ENCODE measurements at regions not wholly inside any gene's neighbourhood (a gene's known extent, or its start where the extent isn't known, plus 50 kb on each side); places are given as distances from the start of the nearest gene placed in this dataset.

DNA sequence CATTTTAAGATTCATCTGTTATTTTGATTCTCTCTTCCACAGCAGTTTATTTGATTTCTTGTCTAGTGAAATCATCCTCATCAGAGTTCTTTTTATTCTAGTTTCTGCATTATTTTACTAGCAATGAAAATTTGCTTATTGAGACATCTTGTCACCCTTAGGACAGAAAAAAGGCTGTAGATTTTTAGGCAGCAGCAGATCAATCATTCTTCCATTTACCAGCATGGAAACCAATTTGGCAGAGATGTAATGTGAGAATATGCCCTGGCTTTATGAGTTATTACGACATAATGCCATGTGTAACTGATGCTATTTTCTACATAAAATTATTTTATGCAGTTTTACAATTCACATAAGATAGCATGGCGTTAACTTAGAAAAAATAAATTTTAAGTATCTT, 688.6 kb upstream of the SLC10A2 start:
- DNase-seq, result no peak

GRCh38 chr13:103734837-103735236, 668.6 kb upstream of the SLC10A2 start:
- DNase-seq, result no peak

GRCh38 chr13:103731959-103732358, 665.7 kb upstream of the SLC10A2 start:
- DNase-seq, result no peak

- no peak for DNase-seq
Measured at GRCh38 chr13:103730407-103730806, 664.2 kb upstream of the SLC10A2 start.

DNA sequence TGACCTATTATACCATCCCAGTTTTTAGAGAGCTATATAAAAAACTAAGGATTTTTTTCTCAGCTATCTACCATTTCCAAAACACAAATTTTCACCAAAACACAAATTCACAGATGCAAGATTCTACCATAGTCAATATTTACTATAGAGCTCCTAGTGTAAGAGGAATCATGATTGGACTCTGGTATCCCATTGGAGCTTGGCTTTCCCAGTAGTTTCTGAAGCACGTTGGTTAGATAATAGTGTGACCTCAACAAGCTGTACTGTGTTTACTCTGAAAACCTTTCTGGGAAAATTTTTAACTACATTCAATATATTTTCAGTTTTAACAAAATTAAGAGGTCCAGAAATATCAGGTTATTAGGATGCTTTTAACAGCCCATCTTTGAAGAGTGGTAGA, 660.6 kb upstream of the SLC10A2 start:
- DNase-seq, result no peak

- no peak for DNase-seq
Measured at GRCh38 chr13:103716718-103717117, 650.5 kb upstream of the SLC10A2 start.

- no peak for DNase-seq
Measured at GRCh38 chr13:103715335-103715734, 649.1 kb upstream of the SLC10A2 start.

DNA sequence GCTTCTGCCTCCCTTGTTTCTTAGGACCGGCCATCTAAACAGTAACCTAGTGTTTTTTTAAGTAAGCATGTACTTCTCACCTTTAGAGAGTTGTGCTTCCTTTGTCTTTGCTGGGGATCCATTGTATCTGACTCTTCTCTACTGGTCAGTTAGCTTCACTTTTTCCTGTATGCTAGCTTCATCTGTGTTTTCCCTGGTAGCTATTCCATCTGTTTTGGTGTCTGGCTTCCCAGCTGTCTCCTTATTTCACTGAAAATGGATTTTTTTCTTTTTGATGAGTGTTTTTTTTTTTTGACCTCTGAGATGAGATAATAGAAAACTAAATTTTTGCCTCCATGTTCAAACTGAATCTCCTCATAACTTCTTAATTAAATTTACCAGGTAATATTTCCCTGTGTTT, 637.0 kb upstream of the SLC10A2 start:
- no peak for DNase-seq

GRCh38 chr13:103698000-103698399, 631.8 kb upstream of the SLC10A2 start:
- no peak for DNase-seq

GRCh38 chr13:103695320-103695719, 629.1 kb upstream of the SLC10A2 start:
- no peak for DNase-seq

DNA sequence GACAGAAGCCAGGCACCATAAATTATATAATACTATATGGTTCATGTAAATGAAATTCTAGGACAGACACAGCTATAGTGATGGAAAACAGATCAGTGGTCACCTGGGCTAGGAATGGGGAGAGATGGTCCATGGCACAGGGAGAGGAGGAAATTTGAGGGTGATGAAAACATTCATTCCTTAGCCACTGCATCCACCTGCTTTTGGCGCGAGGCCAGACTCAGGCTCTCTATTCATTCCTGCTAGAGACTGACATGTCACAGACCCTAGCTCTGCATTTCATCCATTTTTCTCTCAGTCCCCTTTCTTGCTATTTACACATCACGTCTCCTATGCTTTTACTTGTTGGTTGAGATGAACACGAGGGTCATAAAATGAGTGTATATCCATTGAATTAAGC, 628.3 kb upstream of the SLC10A2 start:
- DNase-seq, result no peak

- DNase-seq, result no peak
Measured at GRCh38 chr13:103694033-103694432, 627.8 kb upstream of the SLC10A2 start.

- DNase-seq, result no peak
Measured at GRCh38 chr13:103692442-103692841, 626.2 kb upstream of the SLC10A2 start.

DNA sequence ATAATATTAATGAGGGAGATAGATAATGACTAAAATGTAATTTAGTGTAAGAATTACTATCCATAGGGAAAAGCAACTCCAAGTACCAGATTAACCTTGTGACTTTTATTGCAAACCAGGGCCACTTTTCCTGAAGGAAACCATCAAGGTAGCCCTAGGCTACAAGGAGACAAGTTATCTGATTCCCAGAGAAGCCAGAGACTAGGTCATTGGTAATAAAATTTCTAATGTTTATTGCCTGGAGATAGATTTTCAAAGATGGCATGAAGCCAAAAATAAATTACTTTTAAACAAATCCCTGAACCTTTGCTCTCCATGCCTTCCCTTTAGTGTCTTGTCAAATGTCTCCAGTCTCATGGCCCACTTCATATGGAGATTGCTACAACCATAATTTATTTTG, 610.1 kb upstream of the SLC10A2 start:
- no peak for DNase-seq

DNA sequence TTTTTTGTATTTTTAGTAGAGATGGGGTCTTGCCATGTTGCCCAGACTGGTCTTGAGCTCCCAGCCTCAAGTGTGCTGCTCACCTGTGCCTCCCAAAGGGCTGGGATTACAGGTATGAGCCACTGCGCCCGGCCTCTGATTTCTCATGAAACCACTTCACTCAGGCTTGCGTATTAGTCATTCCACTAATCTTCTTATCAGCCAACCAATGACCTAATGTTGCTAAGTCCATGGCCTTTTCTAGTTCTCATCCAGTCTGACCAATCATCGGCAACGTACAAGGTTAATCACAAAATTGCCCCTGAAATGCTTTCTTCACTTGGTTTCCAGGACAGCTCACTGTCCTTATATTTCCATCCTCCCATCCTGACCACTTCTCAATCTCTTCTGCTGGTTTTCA, 605.3 kb upstream of the SLC10A2 start:
- no peak for DNase-seq

GRCh38 chr13:103663996-103664395, 597.8 kb upstream of the SLC10A2 start:
- no peak for DNase-seq

DNA sequence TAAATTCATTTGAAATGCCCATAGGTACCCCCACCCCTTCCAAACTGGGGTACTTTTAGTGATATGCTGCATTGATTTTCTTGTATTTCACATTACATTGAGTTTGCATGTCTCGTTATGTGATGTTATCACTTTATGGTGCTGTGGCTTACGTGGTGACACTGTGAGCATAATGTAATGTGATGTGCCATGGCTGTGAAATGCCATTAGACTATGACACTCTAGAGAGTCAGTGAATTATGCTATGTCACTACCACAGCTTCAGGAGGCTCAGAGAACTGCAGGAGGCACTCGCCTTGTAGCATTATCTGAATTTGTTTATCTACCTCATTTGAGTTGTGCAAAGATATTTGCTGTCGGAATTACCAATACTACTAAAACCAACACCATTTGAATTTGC, 590.1 kb upstream of the SLC10A2 start:
- no peak for DNase-seq

GRCh38 chr13:103640606-103641005, 574.4 kb upstream of the SLC10A2 start:
- no peak for DNase-seq

- no peak for DNase-seq
Measured at GRCh38 chr13:103639326-103639725, 573.1 kb upstream of the SLC10A2 start.

- DNase-seq, result no peak
Measured at GRCh38 chr13:103638706-103639105, 572.5 kb upstream of the SLC10A2 start.

DNA sequence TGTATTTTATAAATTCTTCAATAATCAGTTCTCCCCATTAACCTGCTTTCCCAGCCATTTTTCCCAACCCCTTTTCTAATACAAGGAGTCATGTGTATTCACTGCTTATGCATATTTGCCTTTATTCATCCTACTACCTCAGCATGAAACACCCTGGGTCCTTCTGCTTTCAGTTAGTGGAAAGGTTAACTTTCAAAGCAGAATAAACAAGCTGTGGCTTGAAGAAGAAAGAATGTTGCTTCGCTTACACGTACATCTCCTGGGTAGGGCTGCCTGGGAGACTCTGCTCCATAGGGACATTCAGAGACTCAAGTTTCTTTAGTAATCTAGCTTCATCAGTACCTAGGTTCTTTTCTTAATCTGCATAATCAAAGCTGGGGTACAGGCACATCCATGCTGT, 567.8 kb upstream of the SLC10A2 start:
- no peak for DNase-seq

DNA sequence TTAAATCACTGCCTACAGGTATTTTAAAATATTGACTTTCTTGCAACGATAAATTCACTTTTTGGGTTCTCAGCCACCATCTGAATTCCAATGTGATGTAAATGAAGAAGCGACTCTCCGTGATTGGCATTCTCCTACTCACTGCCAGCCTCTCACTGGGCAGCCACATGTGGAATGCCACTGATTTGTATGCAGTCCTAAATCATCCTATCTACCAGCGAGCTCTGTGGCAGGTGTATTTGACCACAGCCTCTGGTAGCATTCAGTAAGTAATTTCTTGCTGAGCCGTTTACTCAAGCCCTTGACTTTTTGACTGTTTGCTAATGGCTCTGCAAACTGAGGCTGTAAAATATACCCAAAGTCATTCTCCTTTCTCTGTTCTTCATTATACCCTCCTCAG, 559.0 kb upstream of the SLC10A2 start:
- no peak for DNase-seq

DNA sequence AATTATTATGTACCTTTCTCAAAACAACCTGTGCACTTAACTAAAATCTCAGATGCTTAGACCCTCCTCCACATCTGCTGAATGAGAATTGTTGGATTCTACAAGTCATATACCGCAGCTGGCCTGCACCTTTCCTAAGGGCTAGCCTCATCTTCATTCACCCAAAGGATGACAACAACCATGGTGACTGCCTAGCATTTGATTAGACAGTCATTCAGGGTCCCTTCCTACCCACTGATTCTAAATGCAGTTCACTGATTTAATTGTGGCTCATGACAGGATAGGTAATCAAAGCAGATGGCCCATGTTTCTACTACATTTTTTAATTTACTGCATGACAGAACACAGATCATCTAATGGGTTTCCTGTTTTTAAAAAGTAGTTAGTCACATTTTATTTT, 551.9 kb upstream of the SLC10A2 start:
- no peak for DNase-seq

DNA sequence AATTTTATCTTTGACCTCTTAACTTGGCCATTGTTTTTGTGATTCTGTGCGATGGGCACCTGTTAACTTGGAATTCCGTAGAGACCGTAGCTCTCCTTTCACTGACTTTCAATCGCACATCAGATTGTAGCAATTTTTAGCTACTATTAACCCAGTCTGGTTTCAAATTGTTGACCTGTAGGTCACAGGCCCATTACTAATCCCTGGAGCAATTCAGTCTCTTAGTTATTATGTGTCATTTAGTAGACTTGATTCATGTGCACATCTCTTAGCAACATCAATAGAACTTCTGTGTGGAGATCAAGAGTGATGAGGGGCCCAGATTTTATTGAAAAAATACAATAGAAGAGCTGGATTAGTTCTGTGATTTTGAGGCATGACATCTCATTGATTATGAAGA, 549.6 kb upstream of the SLC10A2 start:
- no peak for DNase-seq

DNA sequence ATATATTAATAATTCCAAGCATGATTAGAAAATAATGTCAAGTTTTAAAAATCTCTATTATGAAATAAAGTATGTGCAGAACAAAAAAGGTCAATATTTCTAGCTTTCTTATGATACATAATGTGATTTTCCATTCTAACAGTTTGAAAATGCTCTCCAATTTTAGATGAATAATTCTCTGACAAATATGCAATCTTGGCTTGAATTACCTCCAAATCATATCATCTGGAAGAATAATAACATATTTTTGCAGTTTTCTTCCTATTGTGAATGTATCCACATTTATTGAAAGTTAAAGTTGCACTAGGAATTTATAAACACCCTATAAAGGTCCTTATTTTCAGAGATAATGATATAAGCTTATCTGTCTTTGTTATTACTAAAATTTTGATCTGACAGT, 548.5 kb upstream of the SLC10A2 start:
- DNase-seq, result no peak

DNA sequence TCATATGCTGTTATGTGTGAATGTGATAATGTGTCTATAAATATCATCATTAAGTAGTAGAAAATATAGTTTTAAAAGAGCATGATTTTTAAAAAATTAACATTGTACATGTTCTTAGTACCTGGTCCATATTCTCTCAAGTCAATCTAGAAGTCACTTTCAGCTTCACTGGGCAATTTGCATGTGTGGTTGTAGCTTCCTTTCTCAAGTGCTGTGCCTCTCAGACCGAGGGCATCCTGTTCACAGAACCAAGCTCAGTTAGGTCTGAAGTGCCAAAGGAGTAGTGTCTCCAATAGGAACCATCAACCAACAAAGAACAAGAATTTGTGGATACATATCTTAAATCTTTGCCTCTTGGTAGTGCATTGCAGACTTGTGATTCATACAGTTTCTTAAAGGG, 541.8 kb upstream of the SLC10A2 start:
- no peak for DNase-seq
